ENCODE measurements at regions not wholly inside any gene's neighbourhood (a gene's known extent, or its start where the extent isn't known, plus 50 kb on each side); places are given as distances from the start of the nearest gene placed in this dataset.

DNA sequence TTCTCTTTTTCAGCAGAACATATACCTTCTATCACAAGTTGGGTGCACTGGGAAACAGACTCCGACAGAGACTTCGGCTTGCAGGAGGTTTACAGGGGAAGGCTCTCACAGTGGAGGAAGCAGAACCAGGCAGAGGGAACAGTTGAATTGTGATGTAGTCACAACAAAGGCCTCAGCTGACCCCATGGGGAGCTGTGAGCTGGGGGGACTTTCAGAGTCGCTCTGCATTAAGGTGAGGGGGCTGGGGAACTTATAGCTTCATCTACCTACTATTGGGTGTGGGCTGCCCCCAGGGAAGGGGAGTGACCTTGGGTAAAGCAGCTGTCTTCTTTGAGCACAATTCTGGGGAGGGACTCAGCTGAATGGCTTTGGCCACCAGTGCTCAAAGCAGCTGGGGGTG lies 94.9 kb upstream of the POU3F1 start:
- H3K4me3 ChIP-seq (ENCODE audit: low read depth, low read length), result no peak overlapping the region
- FAIRE-seq, result no peak
- no peaks in the 10 kb centered on the region for H3K27me3 ChIP-seq (ENCODE audit: control insufficient read depth, insufficient read depth, low read length)
- no peak for DNase-seq (ENCODE audit: low read depth)
- H3K36me3 ChIP-seq (ENCODE audit: control insufficient read depth, insufficient read depth, low read length), result no peaks in the 10 kb centered on the region
- TF ChIP-seq, protein P1, sequence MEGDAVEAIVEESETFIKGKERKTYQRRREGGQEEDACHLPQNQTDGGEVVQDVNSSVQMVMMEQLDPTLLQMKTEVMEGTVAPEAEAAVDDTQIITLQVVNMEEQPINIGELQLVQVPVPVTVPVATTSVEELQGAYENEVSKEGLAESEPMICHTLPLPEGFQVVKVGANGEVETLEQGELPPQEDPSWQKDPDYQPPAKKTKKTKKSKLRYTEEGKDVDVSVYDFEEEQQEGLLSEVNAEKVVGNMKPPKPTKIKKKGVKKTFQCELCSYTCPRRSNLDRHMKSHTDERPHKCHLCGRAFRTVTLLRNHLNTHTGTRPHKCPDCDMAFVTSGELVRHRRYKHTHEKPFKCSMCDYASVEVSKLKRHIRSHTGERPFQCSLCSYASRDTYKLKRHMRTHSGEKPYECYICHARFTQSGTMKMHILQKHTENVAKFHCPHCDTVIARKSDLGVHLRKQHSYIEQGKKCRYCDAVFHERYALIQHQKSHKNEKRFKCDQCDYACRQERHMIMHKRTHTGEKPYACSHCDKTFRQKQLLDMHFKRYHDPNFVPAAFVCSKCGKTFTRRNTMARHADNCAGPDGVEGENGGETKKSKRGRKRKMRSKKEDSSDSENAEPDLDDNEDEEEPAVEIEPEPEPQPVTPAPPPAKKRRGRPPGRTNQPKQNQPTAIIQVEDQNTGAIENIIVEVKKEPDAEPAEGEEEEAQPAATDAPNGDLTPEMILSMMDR (IDR thresholded peaks at IDR 0.05; ENCODE audit: insufficient read depth, low read length, severe bottlenecking), result no peak

DNA sequence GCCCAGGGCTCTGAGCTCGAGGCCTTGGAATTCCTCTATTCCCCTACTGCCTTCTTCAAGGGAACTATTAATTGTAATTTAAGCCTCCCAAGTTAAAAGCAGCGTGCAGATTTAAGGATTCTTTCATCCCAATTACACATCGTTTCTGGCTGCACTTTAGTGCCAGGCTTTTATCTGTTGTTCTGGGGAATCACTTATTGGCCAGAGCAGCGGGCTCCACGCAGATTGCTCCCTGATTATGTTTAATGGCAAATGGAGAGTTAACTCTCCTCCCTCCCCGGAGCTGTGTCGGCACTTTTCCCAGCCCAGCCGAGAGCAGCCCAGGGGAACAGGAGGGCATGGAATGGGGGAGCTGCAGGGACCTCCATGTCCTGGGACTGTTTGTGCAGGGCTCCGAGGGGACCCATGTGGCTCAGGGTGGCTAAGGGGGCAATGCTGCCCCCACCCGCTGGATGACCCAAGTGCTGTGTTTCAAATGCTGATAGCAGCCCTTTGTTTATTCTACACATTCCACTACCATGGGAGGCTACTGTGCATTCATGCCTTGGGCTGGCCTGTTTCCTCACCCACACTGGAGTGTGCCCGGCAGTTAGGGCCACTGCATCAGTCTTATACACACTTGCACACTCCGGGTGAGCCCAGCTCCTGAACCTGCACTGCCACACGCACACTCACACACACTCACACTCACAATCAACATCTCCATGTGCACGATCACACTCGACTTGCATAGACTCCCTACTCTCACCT lies 93.3 kb upstream of the POU3F1 start:
- FAIRE-seq, result peak; percentile 36
- DNase-seq (ENCODE audit: low read depth), result no peak
- TF ChIP-seq, protein P1 (IDR thresholded peaks at IDR 0.05; ENCODE audit: insufficient read depth, low read length, severe bottlenecking), result no peak
- Histone ChIP-seq H3K4me3 (ENCODE audit: low read depth, low read length) (no peak overlapping the region), H3K27me3 (ENCODE audit: control insufficient read depth, insufficient read depth, low read length) (no peaks in the 10 kb centered on the region), H3K36me3 (ENCODE audit: control insufficient read depth, insufficient read depth, low read length) (no peaks in the 10 kb centered on the region)

DNA sequence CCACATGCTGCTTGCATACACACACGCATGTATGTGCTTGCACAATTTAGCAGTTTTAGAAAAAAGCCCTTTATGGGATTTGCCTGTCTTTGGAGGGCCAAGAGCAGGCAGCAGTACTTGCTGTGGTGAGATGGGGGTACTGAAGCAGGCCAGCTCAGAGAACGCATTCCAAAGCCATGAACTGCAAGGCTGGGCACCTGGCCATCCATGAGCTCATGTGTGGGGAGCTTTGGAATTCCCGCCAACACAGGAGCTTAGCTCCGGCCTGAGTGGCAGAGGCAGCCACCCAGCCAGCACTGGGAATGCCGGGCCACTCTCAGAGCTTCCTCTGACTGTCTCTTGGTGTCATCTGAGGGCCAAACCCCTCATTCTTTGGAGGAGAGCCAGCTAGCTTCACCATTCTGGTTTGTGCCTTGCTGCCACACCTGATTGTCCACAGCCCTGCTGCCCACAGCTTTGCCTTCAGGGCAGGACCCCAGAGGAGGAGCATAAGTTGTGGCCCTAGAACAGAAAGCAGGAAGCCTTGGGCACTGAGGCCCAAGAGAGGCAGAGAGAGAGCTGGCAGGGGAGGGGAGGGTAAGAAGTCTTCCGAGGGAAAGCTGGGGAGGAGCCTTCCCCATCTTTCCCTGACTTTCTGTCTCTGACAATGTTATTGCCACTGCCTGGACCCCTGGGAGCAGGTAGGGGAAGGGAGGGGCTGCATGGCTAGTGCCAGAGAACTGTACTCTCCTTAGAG lies 92.1 kb upstream of the POU3F1 start:
- no peak overlapping the region for H3K4me3 ChIP-seq (ENCODE audit: low read depth, low read length)
- no peaks in the 10 kb centered on the region for H3K36me3 ChIP-seq (ENCODE audit: control insufficient read depth, insufficient read depth, low read length)
- H3K27me3 ChIP-seq (ENCODE audit: control insufficient read depth, insufficient read depth, low read length), result peaks cover 1% of the 10 kb centered on the region
- peak; percentile 97 for FAIRE-seq
- TF ChIP-seq, protein P1 (IDR thresholded peaks at IDR 0.05; ENCODE audit: insufficient read depth, low read length, severe bottlenecking), result peak; percentile 19
- DNase-seq (ENCODE audit: low read depth), result peak; percentile 99

DNA sequence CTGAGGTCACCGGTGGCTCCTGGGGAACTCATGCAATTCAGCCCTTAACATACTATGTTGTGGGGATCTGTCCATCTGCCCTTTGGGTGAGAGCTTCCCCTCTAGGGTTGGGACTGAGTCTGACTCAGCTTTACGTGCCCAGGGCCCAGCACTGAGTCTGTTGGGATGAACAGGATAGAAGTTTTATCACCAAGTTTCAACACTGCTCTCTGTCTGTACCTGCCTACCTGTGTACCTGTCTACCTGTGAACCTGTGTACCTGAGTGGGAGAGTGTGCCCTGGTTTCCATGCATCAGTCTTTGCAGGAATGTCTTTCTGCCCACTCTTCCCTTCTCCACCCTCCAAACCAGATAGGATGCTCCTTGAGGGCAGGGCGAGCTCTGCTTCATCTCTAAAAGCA lies 90.6 kb upstream of the POU3F1 start:
- H3K4me3 ChIP-seq (ENCODE audit: low read depth, low read length), result no peak overlapping the region
- DNase-seq (ENCODE audit: low read depth) (peak; percentile 65), FAIRE-seq (peak; percentile 28)
- TF ChIP-seq, protein P1 (IDR thresholded peaks at IDR 0.05; ENCODE audit: insufficient read depth, low read length, severe bottlenecking), result no peak
- peaks cover 1% of the 10 kb centered on the region for H3K27me3 ChIP-seq (ENCODE audit: control insufficient read depth, insufficient read depth, low read length)
- no peaks in the 10 kb centered on the region for H3K36me3 ChIP-seq (ENCODE audit: control insufficient read depth, insufficient read depth, low read length)

DNA sequence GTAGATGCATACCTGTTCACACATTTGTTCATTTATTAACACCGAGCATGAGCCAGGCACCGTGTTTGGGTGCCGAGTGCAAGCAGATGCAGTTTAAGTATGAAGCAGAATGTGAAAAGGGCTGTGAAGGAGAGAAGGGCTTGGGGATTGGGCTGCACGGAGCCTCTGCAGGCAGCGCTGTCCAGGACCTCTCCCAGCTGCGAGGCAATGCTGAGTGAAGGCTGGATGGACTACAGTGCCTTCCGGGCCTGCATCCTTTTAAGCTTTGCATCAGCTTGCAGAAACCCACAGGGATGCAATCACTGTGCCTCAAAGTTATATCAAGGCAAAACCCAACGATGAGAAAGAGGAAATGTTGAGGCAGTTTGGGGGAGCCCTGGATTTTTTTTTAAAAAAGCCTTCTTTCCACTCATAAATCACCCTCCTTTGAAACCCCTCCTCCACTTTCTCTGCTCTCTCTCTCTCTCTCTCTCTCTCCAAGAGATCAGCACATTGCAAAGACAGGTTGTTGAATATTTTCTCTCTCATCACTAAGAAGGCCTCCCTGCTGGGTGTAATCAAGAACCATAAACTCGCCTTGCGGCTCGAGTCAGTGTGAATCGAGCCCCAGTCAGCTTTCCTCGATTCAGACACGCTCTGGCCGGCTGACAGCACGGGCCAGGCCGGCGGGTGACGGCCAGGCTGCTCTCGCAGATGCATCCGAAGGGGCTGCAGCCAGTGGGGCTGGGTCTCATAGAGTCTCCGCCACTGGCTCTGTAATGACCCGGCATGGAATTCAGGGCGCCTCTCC lies 89.2 kb upstream of the POU3F1 start:
- TF ChIP-seq, protein P1 (IDR thresholded peaks at IDR 0.05; ENCODE audit: insufficient read depth, low read length, severe bottlenecking), result no peak
- peaks cover 1% of the 10 kb centered on the region for H3K27me3 ChIP-seq (ENCODE audit: control insufficient read depth, insufficient read depth, low read length)

More for the DNA sequence above, 89.2 kb upstream of the POU3F1 start:
- DNase-seq (ENCODE audit: low read depth), result no peak
- Histone ChIP-seq H3K4me3 (ENCODE audit: low read depth, low read length) (no peak overlapping the region), H3K36me3 (ENCODE audit: control insufficient read depth, insufficient read depth, low read length) (no peaks in the 10 kb centered on the region)
- FAIRE-seq, result no peak
